Ishikawa (cell line): ENCODE measurements at regions not wholly inside any gene's neighbourhood (a gene's known extent, or its start where the extent isn't known, plus 50 kb on each side); places are given as distances from the start of the nearest gene placed in this dataset.

Source experiments
- EGR1 ChIP-seq: IDR thresholded peaks from 2 replicates; pipeline ENCODE4 v1.6.1; 2012
- TCF12 ChIP-seq: IDR thresholded peaks from 2 replicates; pipeline ENCODE4 v1.6.1; 2012; ENCODE audit warnings: low read depth
- YY1 ChIP-seq: IDR thresholded peaks from 2 replicates; pipeline ENCODE4 v1.6.1; 2012; ENCODE audit warnings: low read depth
- TF ChIP-seq, protein P1 (sequence below): IDR thresholded peaks from 2 replicates; pipeline ENCODE4 v1.6.1; 2012

DNA sequence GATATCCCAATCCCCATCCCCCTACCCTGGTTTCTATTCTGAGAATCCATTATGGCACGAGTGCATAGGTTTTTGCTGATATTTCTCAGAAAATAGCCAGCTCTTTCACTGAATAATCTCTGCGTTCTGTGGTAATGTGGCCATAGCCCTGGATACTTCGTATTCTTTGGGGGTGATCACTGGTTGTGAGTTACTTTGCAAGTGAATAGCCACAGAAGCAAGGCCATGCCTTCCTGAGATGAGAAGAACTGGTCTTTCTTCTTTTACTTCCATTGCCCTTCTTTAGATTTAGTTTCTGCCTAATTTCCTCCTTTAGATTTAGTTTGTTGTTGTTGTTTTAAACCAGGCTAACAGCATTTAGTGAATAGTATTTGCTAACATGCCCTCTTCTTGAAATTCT, 323.4 kb downstream of the CDC14C start:
- TF ChIP-seq EGR1, result no peak
- no peak for TF ChIP-seq TCF12
- no peak for TF ChIP-seq YY1
- TF ChIP-seq, protein P1, sequence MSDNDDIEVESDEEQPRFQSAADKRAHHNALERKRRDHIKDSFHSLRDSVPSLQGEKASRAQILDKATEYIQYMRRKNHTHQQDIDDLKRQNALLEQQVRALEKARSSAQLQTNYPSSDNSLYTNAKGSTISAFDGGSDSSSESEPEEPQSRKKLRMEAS, result no peak
